Activated CD4-positive, alpha-beta T cell treated with anti-CD3 and anti-CD28 coated beads, Interleukin-10, Interleukin-2, amounts not matched to agents 100 ng/mL and 50 ng/mL, durations not matched to agents 16 hours and 8 hours (primary cell): ENCODE measurements at regions not wholly inside any gene's neighbourhood (a gene's known extent, or its start where the extent isn't known, plus 50 kb on each side); places are given as distances from the start of the nearest gene placed in this dataset.
"Not testable (repeated sequence)": the region's sequence is repeated elsewhere in the genome, so short reads cannot be mapped to it uniquely, and the experiment has no call there.

Source experiments
- DNase-seq: peaks from one replicate; pipeline ENCODE4 v3.0.0-alpha.2; 2020

GRCh38 chr13:87878706-87879105 lies 207.5 kb downstream of the SLITRK5 start:
- DNase-seq = no peak

GRCh38 chr13:87884884-87885283 lies 213.7 kb downstream of the SLITRK5 start:
- DNase-seq = no peak

- DNase-seq = no peak
Measured at GRCh38 chr13:87887459-87888123, 216.4 kb downstream of the SLITRK5 start.

GRCh38 chr13:87889254-87889653 lies 218.1 kb downstream of the SLITRK5 start:
- DNase-seq = no peak

DNA sequence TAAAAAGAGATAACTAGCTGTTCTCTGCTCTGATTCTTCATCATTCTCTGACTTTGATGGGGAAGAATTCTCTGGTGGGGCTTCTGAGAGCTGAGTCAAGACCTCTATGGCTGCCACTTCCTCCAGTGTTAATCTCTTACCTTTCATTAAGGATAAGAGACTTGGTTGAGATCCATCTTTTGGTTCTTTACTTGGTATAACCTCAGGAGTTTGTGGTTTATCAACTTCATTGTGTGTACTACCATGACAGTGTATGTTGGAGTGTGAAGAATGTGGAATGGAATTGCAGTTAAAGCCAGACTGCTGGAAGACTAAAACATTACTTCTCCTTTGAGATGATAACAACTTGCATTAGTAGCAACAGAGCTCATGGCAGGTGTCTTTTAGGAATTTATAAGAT lies 222.0 kb downstream of the SLITRK5 start:
- DNase-seq = no peak

DNA sequence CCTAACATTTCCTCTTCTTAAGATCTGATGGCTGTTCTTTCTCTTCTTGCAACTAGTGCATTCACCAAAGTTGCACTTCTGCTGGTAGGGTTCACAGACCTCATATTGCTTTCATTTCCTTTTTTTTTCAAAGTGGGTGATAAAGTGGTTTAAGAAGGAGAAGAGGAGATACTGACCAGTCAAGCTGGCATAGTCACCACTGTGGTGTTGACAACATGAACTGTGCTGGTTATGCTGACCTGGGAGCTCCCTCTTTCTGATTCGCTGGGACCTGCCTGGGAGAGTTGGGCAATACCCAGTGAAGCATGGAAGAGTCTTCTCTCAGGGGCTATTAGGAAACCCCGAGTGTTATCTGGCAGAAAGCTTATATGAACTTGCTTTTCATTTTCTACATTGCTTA lies 222.9 kb downstream of the SLITRK5 start:
- no peak for DNase-seq

DNA sequence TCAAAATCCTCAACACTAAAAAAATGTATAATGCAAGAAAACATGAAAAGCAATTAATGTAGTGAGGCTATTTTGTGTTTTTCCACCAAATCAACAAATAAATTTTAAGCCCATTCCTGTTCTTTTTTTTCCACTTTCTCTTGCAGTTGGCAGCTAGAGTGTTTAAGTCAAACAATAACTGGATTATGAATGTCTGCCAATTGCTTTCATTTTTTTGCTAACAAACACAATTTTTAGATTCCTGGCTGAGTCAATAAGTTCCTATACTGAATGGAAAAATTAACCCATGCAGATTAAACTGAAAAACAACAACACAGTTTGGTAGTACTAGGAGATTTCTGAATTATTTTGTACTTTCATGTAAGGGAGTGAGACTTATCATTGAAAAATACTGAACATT lies 232.4 kb downstream of the SLITRK5 start:
- no peak for DNase-seq

- DNase-seq = no peak
Measured at GRCh38 chr13:87906411-87906810, 235.2 kb downstream of the SLITRK5 start.

GRCh38 chr13:87907202-87907601 lies 236.0 kb downstream of the SLITRK5 start:
- no peak for DNase-seq

DNA sequence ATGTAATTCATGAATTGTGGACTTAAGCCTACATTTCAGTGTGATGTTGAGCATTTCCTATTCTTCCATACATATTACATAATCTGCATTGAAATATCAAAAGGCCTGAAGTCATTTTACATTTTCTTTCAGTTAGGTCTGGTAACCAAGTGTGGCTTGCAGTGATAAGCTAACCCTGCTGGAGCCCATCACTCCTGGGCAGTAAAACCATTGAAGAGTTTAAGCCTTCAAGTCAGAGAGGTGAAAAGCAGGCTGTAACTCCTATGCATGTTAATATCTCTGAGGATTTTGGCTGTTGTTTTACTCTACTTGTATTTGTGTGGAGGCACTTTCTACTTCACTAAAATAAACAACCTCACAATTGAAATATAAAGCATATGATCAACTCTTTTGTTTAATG lies 248.8 kb downstream of the SLITRK5 start:
- DNase-seq = no peak

DNA sequence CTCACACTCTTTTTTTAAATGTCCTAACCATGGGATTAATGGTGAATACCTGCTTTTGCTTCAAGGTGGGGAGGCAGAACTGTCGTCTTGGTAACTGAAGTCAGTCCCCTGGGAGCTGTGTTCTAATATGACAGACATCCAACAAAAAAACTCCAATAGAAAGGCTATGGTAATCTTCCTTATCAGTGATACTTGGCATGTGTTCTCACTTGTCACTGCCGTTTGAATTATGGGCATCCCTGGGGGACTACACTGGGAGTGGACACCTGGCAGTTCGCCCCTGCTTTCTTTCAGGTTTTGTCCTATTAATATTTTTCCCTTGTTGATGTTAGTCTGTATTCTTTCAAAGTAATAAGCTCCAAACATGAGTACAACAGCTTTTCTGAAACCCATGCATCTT lies 252.6 kb downstream of the SLITRK5 start:
- DNase-seq = no peak

- no peak for DNase-seq
Measured at GRCh38 chr13:87925006-87925405, 253.8 kb downstream of the SLITRK5 start.

- DNase-seq = no peak
Measured at GRCh38 chr13:87940776-87941175, 269.6 kb downstream of the SLITRK5 start.

- no peak for DNase-seq
Measured at GRCh38 chr13:87941226-87941625, 270.1 kb downstream of the SLITRK5 start.

GRCh38 chr13:87942205-87942604 lies 271.0 kb downstream of the SLITRK5 start:
- DNase-seq = no peak

DNA sequence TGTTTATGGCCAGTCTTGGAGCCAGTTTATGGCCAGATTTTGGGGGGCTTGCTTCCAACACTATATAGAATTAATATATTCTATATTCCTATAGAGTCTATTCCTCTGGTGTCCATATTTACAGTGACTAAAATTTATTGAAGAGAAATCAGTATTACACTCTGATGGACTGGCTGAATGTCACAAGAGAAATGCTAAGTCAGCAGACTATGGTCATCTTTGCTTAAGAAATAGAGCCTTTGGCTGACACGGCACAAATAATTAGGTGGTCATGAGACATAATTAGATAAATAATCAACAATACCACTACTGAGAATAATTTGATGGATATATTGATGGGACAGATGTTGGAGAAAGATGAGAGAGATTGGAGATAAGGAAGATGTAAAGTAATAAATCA lies 272.9 kb downstream of the SLITRK5 start:
- no peak for DNase-seq

GRCh38 chr13:87952377-87952776 lies 281.2 kb downstream of the SLITRK5 start:
- DNase-seq = no peak

- DNase-seq = no peak
Measured at GRCh38 chr13:87953381-87953780, 282.2 kb downstream of the SLITRK5 start.

DNA sequence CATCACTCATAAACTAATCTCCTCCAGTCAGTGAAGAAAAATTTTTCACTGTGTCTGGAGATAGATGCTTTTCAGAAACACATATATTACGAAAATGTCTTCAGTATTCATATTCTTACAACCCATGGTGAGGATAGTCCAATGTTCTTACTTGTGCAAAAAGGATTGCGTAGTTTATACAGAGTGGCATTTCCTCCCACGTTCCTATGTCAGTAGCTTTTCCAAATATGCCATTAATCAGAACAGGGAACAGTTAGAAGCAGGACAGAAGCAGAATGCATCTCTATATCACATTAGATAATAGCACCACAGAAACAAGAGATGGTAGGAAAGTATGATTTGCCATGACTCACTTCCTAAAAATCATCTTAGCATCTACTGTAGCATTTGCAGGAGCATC lies 282.9 kb downstream of the SLITRK5 start:
- no peak for DNase-seq

- DNase-seq = no peak
Measured at GRCh38 chr13:87961546-87961945, 290.4 kb downstream of the SLITRK5 start.

- DNase-seq = no peak
Measured at GRCh38 chr13:87972568-87972967, 301.4 kb downstream of the SLITRK5 start.

DNA sequence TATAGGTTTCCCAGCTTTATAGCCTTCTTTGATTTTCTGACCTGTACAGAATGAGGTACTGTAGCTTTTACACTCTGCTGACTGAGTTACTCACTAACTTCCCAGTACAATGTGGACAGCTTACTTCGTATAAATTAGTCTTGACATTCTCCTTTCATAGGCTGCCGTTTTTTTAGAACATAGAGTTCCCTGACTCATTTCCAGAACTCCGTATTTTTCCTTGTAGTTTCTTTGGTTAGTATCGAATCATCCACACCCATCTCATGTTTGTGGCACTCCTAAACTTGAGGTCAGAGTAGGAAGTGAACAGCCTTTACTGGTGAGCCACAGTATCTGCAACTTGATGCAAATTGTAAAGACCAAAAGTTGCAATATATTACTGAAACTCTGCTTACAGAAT lies 303.9 kb downstream of the SLITRK5 start:
- no peak for DNase-seq

GRCh38 chr13:87976650-87977049 lies 305.5 kb downstream of the SLITRK5 start:
- DNase-seq = not testable (repeated sequence)

- no peak for DNase-seq
Measured at GRCh38 chr13:87981416-87981815, 310.2 kb downstream of the SLITRK5 start.

DNA sequence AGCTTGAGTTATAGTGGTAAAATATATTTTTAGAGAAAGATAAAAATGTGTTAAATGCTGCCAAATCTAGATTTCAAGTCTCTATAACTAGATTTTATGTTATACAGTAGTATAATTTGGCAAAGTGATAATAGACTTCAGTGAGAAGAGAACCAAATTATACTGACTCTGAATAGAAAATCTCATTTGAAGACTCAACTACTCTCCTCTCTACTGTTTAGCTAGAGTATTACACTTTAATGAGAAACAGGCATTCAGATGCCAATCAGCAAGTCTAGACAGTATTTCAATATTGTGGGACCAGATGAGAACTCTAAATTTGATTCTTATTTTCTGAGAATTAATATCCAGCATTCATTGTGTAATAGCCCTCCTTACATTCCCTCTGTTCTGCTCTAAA lies 311.2 kb downstream of the SLITRK5 start:
- DNase-seq = no peak
